Mammary epithelial cell (primary cell): ENCODE measurements at regions not wholly inside any gene's neighbourhood (a gene's known extent, or its start where the extent isn't known, plus 50 kb on each side); places are given as distances from the start of the nearest gene placed in this dataset.

Experiments
- CTCF ChIP-seq, 2 donors: IDR thresholded peaks in 1 of 2; conservative IDR thresholded peaks in 1 of 2; 2 replicates each; pipeline ENCODE4 v1.5.1; 2011 to 2012; ENCODE audit warnings: inconsistent platforms in 2 of 2, low read length in 2 of 2, mild to moderate bottlenecking in 2 of 2, control low read depth in 1 of 2, low read depth in 1 of 2; ENCODE audit not compliant: insufficient read depth in 1 of 2; ENCODE audit errors: extremely low read depth in 1 of 2
- EZH2 ChIP-seq: IDR thresholded peaks from 2 replicates; pipeline ENCODE4 v1.6.1; 2012; ENCODE audit warnings: low read length, inconsistent platforms, borderline replicate concordance

GRCh38 chr13:50742968-50743367, 100.5 kb downstream of the DLEU7 start:
- TF ChIP-seq EZH2, result no peak
- no peak for TF ChIP-seq CTCF (conservative IDR thresholded peaks at IDR 0.05 in 1 of 2, IDR thresholded peaks at IDR 0.05 in 1 of 2; ENCODE audit: extremely low read depth in 1 of 2, insufficient read depth in 1 of 2, low read depth in 1 of 2, low read length in 2 of 2)
